ENCODE measurements at regions not wholly inside any gene's neighbourhood (a gene's known extent, or its start where the extent isn't known, plus 50 kb on each side); places are given as distances from the start of the nearest gene placed in this dataset.

DNA sequence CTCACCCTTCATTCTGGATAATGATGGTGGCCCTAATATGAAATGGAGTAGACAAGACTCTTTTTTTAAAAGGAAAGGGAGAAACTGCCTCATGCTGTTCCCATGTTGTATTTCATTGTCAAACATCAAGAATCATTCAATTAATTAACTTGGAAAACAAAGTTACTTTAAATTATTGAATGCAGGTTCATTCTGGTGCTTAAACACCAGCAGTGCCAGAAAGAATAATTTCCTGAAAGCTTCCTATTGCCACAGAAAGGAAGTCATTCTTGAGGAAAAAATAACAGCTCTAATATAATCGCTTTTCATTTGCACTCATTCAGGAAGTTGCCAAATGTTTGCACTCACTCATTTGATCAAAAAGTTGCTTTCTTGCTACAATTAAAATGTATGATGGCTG is 497.1 kb upstream of the CDH11 start:
- Mint-ChIP-seq H3K9me3 (no peaks in the 10 kb centered on the region), H3K27ac (no peak overlapping the region), H3K4me3 (no peak overlapping the region), H3K36me3 (ENCODE audit: low read depth) (no peaks in the 10 kb centered on the region), H3K27me3 (ENCODE audit: insufficient read depth) (peaks cover 26% of the 10 kb centered on the region), H3K4me1 (ENCODE audit: low read depth) (no peaks in the 10 kb centered on the region; the same call in 1 of the 2 replicates)
- DNase-seq, result no peak
- TF ChIP-seq, protein P1, sequence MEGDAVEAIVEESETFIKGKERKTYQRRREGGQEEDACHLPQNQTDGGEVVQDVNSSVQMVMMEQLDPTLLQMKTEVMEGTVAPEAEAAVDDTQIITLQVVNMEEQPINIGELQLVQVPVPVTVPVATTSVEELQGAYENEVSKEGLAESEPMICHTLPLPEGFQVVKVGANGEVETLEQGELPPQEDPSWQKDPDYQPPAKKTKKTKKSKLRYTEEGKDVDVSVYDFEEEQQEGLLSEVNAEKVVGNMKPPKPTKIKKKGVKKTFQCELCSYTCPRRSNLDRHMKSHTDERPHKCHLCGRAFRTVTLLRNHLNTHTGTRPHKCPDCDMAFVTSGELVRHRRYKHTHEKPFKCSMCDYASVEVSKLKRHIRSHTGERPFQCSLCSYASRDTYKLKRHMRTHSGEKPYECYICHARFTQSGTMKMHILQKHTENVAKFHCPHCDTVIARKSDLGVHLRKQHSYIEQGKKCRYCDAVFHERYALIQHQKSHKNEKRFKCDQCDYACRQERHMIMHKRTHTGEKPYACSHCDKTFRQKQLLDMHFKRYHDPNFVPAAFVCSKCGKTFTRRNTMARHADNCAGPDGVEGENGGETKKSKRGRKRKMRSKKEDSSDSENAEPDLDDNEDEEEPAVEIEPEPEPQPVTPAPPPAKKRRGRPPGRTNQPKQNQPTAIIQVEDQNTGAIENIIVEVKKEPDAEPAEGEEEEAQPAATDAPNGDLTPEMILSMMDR (IDR thresholded peaks at IDR 0.05), result no peak

DNA sequence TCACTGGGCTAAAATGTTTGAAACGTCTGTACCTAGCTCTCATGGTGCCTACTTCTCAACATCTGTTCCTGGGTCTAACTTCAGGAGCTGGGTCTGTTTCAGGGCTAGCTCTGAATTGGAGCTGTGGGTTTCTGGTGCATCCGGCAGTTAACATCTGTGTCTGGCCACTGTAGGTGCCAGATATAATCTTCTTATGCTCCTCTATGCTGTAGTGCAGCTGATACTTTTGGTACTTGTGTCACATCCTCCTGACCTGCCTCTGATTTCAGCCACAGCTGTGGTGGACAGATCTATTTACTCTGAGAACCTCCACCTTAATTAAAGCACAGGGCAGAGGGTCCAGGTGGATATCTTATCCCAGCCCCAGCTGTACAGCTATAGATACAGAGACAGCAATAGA is 496.5 kb upstream of the CDH11 start:
- TF ChIP-seq, protein P1 (IDR thresholded peaks at IDR 0.05), result no peak
- DNase-seq, result no peak
- H3K27ac Mint-ChIP-seq, result no peak overlapping the region

DNA sequence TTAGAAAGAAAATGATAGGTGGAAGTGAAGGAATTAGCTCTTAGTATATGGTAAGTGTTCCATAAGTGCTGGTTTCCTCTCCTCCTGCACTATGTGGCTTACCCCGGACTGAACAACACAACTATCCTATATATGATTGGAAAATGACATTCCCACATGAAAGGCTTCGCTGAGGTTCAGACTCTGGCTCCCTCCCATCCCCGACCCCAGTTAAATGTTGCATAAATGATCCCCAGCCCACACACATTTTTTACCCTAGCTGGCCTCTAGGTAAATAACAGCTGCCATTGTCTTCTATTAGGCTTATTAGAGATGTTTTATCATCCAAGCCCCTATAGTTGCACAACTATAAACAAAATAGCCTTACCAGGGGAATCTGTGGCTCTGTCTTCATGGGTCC is 495.6 kb upstream of the CDH11 start:
- Mint-ChIP-seq H3K4me1 (ENCODE audit: low read depth) (no peaks in the 10 kb centered on the region; the same call in 1 of the 2 replicates), H3K36me3 (ENCODE audit: low read depth) (no peaks in the 10 kb centered on the region), H3K9me3 (no peaks in the 10 kb centered on the region), H3K4me3 (no peak overlapping the region), H3K27me3 (ENCODE audit: insufficient read depth) (peaks cover 21% of the 10 kb centered on the region), H3K27ac (no peak overlapping the region)
- DNase-seq, result no peak
- TF ChIP-seq, protein P1 (IDR thresholded peaks at IDR 0.05), result no peak

More for the DNA sequence above, 496.5 kb upstream of the CDH11 start:
- Mint-ChIP-seq H3K36me3 (ENCODE audit: low read depth) (no peaks in the 10 kb centered on the region), H3K27me3 (ENCODE audit: insufficient read depth) (peaks cover 26% of the 10 kb centered on the region), H3K9me3 (no peaks in the 10 kb centered on the region), H3K4me1 (ENCODE audit: low read depth) (no peaks in the 10 kb centered on the region; the same call in 1 of the 2 replicates), H3K4me3 (no peak overlapping the region)

DNA sequence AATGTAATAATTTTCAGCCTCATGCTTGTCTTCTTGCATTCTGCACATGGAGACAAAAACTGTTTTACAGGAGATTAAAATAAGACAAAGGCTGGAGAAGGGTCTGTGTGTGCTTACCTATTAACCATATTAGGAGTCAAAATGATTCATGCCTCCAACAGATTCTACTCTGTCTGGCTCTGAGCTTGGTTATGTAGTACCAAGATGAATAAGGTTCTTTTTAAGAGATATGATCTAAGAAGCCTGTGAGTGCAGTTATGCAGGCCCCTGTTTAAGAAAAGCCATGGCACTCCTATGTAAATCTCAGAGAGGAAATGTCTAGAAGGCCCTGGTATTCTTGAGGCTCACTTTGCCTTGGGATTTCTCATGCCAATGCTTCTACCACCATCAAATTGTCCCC is 486.6 kb upstream of the CDH11 start:
- no peaks in the 10 kb centered on the region for H3K36me3 Mint-ChIP-seq (ENCODE audit: low read depth)
- H3K9me3 Mint-ChIP-seq, result no peaks in the 10 kb centered on the region
- H3K4me1 Mint-ChIP-seq (ENCODE audit: low read depth), result no peaks in the 10 kb centered on the region

DNA sequence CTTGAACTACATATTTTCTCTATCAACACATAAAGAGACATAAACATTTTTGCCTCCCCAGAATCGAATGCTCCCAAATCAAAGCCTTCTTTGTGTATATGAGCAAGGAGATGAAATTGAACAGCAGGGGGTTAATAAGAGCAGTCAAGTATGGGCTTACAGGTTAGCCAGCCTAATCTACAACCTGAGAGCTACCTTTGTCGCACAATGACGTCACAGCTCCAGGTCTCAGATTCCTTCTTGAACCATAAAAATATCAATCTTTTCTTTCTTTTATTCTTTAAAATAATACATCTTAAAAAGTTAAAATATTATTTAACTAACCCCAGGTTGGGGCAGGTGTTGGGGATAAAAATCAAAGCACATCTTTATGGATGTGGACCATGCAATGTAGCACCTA is 482.9 kb upstream of the CDH11 start:
- H3K4me3 Mint-ChIP-seq, result no peak overlapping the region
- DNase-seq, result no peak
- H3K27me3 Mint-ChIP-seq (ENCODE audit: insufficient read depth), result peaks cover 4% of the 10 kb centered on the region; the same call in 1 of the 2 replicates
- no peak overlapping the region for H3K27ac Mint-ChIP-seq
- no peaks in the 10 kb centered on the region for H3K36me3 Mint-ChIP-seq (ENCODE audit: low read depth)
- H3K9me3 Mint-ChIP-seq, result no peaks in the 10 kb centered on the region
- TF ChIP-seq, protein P1 (IDR thresholded peaks at IDR 0.05), result no peak
- H3K4me1 Mint-ChIP-seq (ENCODE audit: low read depth), result peaks cover 6% of the 10 kb centered on the region

More for the DNA sequence above, 486.6 kb upstream of the CDH11 start:
- no peak for DNase-seq
- H3K27ac Mint-ChIP-seq, result no peak overlapping the region
- TF ChIP-seq, protein P1 (IDR thresholded peaks at IDR 0.05), result no peak
- peaks cover 4% of the 10 kb centered on the region for H3K27me3 Mint-ChIP-seq (ENCODE audit: insufficient read depth)
- no peak overlapping the region for H3K4me3 Mint-ChIP-seq

DNA sequence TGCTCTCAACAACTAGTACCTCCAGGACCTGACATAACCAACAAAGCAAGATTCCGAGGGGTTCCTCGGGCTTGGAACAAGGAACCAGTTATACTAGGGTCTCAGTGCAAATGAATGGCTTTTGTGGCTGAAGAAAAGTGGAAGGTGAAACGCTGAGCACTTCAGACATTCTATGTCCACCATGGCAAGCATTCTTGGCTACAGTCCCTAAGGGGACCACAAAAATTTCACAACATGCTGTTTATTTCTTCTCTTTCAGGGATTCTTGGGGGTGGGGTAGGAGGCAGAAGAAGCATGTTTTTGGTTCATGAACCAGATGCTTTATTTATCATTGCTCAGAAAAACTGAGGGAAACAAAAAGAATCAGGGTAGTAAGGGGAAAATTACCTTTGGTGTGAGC is 479.9 kb upstream of the CDH11 start:
- TF ChIP-seq, protein P1 (IDR thresholded peaks at IDR 0.05), result no peak

More for the DNA sequence above, 479.9 kb upstream of the CDH11 start:
- Mint-ChIP-seq H3K36me3 (ENCODE audit: low read depth) (no peaks in the 10 kb centered on the region), H3K4me3 (no peak overlapping the region), H3K4me1 (ENCODE audit: low read depth) (peaks cover 6% of the 10 kb centered on the region), H3K9me3 (no peaks in the 10 kb centered on the region; the same call in 1 of the 2 replicates), H3K27me3 (ENCODE audit: insufficient read depth) (peaks cover 4% of the 10 kb centered on the region; the same call in 1 of the 2 replicates), H3K27ac (no peak overlapping the region)
- DNase-seq, result no peak
